ENCODE measurements at regions not wholly inside any gene's neighbourhood (a gene's known extent, or its start where the extent isn't known, plus 50 kb on each side); places are given as distances from the start of the nearest gene placed in this dataset.
"Not testable (repeated sequence)": the region's sequence is repeated elsewhere in the genome, so short reads cannot be mapped to it uniquely, and the experiment has no call there.

DNA sequence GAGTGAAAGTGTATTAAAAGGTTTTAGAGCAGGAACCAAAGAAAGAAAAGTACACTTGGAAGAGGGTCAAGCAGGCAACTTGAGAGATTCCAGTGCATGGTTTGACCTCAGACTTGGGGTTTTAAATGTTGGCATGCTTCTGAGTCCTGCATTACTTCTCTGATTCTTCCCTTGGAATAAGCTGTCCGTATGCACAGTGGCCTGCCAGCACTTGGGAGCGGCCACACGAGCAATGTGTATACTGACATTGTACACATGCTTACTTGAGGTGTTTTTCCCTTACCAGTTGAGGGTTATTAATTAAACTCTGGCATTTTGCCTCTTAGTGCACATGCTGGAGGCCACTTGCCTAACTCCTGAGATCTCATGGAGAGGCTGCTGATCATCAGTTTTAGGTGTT is 786.6 kb upstream of the RGS18 start:
- no peak for DNase-seq

DNA sequence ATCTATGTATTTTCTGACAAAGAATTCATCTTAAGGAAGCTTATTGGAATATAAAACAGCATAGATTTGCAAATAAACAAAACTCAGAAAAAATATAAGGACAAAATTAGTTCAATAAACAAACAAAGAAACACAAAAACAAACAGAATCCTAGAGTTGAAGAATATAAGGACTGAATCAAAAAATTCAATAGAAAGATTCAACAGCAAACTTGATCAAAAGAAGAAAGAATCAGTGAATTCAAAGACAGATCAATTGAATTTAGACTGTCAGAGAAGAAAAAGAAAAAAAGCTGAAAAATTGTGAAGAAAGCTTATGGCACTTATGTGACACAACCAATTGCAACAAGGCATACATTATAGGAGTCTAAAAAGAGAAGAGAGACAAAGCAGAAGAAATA is 770.0 kb upstream of the RGS18 start:
- no peak for DNase-seq

DNA sequence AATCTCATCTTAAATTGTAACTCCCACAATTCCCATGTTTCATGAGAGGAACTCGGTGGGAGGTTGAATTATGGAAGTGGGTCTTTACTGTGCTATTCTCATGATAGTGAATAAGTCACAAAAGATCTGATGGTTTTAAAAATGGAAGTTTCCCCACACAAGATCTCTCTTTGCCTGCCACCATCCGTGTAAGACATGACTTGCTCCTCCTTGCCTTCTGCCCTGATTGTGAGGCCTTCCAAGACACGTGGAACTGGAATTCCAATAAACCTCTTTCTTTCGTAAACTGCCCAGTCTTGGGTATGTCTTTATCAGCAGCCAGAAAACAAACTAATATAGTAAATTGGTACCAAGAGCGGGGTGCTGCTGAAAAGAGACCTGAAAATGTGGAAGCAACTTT is 761.6 kb upstream of the RGS18 start:
- DNase-seq: no peak

DNA sequence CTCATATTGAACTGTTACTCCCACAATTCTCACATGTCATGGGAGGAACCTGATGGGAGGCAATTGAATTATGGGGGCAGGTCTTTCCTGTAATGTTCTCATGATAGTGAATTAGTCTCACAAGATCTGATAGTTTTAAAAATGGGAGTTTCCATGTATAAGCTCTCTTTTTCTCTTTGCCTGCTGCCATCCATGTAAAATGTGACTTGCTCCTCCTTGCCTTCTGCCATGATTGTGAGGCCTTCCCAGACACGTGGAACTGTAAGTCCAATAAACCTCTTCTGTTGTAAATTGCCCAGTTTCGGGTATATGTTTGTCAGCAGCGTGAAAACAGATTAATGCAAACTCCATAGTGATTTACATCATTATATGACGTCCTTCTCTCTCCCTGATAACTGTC is 759.7 kb upstream of the RGS18 start:
- no peak for DNase-seq

DNA sequence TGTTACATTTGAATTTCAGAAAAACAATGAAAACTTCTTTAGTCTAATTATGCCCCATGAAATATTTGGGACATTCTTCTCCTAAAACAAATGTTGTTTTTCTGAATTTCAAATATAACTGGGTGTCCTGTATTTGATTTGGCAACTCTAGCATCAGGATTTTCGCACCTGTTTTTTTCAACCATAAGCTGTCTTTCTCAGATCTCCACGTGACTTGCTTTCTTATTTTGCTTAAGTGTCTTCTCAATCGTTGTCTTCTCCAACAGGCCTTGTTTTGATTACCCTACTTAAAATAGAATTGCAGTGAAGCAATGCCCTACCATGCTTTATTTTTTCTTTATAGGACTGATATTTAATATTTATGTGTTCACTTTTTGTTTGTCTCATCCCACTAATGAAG is 752.8 kb upstream of the RGS18 start:
- no peak for DNase-seq

DNA sequence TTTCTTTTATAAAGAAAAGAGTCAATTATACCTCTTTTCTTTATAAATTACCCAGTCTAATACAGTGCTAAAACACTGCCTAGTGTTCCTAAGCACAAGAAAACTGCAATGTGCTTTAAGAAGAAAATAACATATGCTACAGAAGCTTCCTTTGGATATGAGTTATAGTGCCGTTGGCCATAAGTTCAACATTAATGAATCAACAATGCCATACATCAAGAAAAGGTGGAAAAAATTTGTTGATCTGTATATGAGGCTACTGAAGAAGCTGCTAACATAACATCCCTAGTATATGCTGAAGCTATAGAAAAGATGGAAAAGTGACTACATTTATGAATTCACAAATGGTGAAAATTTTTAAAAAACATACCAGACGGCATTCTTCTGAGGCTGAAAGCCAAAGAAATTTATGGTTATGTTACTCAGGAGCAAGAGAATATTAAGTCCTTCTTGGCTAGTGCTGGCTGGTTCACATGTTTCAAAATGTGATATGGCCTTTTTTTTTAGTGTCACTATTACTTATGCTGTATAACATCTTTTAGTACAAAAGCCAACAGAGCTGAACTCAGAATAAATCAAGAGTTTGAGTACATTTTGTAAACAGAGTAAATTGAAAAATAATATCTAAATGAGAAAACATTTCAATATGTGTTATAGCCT is 743.2 kb upstream of the RGS18 start:
- no peak for DNase-seq

DNA sequence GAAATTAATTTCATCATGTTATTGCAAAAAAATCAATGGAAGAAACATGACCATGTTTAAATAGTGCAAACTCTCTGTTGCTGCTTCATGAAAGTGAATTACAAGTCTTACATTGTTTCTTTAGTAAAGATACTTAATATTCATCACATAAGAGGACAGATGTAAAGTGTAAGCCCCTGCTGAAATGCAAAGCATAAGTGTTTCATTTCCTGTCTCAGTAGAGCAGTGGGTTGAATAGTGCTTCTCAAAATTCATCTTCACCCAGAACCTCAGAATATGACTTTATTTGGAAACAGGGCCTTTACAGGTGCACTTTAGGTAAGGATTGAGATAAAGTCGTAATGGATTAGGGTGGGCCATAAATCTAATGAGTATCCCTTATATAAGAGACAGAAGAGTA is 738.4 kb upstream of the RGS18 start:
- DNase-seq: no peak

DNA sequence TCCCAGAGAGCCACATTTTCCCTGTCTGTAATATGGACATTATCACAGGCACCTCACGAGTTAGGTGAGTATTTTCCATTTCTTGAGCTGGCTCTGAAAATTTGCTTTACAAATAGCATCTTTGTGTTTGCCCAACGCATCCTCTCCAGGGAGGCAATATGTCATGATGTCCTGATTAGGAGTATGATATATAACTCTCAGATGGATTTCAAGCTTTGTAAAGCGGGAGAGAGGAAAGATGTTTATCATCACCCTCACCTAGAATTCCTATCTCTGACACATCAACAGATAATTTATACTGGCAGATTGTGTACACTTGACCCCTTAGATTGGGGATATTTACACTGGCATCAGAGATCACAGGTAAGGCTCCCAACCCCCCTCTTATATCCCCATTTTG is 730.7 kb upstream of the RGS18 start:
- no peak for DNase-seq

DNA sequence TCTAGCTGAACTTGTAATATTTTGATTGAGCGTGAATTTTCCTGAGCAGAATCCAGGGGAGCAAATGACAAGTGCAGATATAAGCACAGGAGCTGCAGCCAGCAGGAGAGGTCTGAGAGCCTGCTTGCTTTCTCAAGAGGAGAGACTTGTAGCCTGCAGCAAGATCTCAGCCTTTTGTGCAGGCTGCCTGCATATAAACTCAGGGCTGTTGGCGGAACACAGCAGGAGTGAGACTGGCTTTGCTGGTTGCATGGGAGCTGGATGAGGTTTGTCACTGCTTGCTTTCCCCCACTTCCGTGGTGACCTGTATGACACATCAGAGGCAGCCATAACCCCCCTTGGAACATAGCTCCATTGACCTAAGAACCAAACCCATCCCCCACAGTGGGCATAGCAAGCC is 725.4 kb upstream of the RGS18 start:
- DNase-seq: no peak

DNA sequence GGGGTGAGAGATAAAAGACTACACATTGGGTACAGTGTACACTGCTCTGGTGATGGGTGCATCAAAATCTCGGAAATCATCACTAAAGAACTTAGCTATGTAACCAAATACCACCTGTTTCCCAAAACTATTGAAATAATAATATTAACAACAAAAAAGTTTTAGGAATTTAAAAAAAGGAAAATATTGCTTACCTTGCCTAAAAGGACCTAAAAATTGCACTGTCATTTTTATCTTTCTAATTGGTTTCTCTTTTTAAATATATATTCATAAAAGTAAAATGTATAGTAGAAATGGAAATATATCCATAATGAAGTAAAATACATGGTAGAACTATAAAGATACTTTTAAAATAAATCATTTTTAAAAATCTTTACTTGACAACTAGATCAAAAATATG is 719.3 kb upstream of the RGS18 start:
- no peak for DNase-seq

DNA sequence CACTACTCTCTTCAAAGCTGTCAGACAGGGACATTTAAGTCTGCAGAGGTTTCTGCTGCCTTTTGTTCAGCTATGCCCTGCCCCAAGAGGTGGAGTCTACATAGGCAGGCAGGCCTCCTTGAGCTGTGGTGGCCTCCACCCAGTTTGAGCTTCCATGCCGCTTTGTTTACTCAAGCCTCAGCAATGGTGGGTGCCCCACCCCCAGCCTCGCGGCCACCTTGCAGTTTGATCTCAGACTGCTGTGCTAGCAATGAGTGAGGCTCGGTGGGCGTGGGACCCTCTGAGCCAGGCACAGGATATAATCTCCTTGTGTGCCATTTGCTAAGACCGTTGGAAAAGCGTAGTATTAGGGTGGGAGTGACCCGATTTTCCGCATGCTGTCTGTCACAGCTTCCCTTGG is 710.0 kb upstream of the RGS18 start:
- not testable (repeated sequence) for DNase-seq

DNA sequence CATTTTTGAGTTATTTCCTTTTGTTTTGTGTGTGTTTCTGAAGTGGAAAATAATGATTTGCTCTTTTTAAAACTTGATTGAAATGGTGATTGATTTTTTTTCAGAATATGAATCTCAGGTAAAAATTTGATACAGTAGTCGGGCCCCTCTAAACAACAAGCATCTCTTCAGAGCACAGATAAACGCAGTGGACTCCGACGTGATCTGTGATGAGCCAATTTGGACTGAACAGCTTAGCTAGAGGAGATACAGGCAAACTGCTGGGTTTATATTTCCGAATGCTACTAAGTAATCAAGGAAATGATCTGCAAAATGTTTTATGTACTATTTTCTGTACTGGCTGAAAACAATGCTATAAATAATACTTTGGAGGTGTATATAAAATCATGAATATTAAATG is 705.7 kb upstream of the RGS18 start:
- DNase-seq: no peak

DNA sequence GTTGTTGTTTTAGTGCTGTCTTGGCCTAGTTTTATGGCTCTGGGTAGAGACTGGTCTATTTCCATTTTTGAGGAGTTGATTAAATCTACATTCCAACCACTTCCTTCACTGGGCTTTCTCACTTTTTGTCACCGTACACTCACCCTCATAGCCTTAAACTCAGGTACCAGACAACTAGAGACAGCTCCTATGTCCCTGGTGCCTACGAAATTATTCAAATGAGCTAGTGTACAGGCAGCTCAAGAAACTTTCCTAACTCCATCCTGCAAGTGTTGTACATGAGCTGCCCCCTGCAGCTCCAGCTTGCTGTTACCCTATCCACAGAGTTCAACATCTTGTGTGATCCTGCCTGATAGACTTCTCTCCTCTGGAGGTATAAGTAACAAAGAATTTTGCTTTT is 704.8 kb upstream of the RGS18 start:
- DNase-seq: no peak

DNA sequence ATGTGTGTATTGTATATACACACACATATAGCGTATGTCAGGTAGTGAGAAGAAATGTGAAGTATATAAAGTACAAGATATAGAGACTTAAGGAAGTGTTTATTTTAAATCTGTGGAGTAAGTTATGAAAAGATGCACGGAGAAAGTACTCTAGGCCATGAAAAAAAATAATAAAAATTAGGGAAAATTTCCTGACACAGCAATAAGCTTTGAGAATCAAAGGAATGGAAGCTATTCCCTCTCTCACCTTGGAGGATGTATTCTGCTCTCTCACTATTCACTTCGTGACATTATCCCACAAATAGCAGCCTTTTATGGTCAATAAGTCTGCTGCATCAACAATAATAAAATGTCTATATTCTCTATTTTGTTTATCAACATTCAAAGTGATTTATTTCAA is 700.4 kb upstream of the RGS18 start:
- DNase-seq: no peak

DNA sequence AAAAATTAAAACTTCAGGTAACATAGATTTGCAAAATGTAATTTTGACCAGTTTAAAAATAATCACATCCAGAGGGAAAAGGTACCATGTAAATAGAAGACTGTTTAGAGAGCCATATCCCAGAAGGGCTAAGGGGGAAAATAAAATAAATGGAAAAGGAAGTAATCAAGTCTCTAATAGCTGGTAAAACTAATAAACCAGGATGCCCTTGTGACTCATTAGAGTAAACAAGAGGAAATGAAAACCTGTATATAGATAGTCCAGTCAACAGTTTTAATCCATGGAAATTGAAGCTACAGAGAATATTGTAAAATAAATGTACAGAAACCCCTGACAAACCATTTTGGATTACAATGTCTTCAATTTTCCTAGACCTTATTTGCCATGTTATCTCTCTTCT is 698.0 kb upstream of the RGS18 start:
- DNase-seq: no peak

DNA sequence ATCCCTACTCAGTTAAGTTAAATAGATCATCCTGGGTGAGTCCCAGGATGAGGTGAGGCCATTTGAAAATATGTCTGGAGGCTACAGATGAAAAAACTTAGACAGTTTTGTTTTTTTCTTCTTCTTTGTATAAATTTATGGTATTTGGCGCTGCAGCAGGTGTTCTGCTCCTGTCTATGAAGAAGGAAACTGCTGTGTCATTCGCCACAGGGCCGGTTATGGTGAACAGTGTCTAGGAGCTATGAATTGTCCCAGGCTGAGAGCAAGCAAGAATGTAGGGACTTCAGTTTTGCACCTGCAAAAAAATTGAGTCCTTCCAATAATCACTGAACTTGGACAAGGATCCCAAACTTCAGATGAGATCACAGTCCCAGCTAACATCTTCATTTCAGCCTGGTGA is 674.3 kb upstream of the RGS18 start:
- no peak for DNase-seq

DNA sequence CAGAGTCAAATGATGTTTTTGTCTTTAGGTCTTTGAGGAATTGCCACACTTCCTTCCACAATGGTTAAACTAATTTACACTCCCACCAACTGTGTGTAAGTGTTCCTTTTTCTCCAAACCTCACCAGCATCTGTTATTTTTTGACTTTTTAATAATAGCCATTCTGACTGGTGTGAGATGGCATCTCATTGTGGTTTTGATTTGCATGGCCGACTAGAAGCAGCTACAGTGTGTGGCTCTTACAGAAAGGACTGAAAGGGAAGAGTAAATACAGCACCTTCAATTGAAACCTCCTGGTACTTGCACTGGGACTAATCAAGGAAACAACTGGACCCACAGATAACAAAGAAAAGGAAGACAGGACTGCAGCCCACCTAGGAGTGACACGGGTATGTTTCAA is 668.0 kb upstream of the RGS18 start:
- DNase-seq: no peak

DNA sequence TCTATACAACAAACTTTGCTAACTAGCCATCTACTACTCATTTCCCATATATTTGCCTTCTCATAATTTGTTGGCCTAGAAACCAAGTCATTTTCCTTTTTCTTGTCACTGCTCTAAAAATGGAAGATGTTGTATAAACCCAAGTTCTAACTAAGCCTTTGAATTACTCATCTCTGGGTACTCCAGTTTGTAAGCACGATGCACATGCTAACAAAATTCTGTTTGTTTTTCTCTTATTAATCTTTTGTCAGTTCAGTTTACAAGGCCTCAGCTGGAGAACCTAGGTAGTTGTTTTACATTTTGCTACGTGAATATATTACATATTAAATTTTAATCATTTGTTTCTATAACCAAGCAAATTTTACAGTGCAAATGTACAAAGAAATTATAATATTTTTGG is 663.2 kb upstream of the RGS18 start:
- no peak for DNase-seq

DNA sequence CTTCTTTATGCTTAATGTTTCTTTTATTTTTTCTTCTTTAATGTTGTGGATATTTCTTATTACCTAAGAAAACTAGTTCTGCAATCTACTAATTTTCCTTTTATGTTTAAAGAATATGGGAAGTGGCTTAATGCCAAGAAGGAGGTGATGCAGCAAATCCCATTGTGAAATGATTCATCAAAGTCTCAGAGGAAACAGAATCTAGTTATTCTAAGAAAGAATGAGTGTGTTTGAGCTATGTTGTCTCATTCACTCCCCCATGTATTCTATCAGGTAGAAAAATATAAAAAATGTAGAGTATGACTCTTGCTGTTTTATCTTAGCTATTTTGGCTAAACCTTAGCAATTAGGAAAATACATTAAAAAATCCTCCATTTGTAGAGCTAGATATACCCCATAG is 659.9 kb upstream of the RGS18 start:
- DNase-seq: no peak

DNA sequence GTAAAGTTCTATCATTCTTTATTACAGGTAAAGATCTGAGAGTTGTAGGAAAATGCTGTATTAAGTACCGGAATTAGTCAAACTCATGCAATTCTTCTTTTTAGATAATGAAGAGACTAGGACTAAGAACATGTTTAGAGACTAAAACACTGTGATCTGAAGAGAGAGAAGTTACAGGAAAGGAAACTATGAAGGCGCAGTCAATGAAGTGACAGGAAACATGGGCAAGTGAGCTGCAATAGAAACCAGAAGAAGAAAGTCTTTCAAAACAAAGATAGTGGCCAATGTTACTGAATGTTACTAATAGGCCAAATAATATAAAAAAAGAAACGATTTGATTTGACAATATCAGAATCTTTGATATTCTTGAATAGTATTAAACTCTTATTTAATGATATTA is 659.4 kb upstream of the RGS18 start:
- no peak for DNase-seq

DNA sequence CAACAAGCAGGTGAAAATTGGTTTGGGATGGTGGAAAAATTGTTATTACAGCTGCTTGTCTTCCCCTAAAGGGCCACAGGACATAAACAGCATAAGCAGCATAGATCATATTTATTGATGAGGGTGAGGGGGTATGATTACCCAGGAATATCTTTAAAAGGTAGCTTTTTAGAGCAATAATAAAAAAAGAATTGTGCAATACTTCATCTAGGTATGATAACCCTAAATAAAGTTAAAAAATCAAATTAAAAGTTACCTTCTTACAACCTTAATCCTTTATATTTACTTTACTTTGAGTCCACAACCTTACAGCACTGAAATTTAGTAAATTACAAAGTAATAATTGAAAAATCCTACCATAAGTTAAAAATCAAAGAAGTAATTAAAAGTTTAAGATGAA is 653.3 kb upstream of the RGS18 start:
- no peak for DNase-seq

DNA sequence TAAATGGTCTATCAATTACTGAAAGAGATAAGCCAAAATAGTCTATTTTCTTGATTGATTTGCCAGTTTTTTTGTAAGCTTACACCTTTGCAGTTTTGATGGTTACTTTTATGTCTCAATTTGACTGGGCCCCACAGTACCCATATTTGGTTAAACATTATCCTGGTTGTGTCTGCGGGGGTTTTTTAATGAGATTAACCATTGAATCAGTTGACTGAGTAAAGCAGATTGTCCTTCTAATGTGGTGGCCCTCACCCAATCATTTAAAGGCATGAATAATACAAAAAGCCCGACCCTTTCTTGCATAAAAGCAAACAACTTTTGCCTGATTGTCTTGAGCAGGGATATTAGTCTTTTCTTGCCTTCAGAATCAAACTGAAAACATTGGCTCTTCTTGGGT is 650.0 kb upstream of the RGS18 start:
- DNase-seq: no peak

DNA sequence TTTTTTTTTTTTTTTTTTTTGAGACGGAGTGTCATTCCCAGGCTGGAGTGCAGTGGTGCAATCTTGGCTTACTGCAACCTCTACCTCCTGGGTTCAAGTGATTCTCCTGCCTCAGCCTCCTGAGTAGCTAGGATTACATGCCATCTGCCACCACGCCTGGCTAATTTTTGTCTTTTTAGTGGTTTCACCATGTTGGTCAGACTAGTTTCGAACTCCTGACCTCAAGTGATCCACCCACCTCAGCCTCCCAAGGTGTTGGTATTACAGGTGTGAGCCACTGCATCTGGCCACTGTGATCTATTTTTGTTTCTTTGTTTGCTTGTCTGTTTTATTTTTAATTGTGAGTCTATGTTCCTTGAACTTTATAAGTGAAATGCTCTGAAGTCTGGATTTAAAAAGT is 646.8 kb upstream of the RGS18 start:
- not testable (repeated sequence) for DNase-seq

DNA sequence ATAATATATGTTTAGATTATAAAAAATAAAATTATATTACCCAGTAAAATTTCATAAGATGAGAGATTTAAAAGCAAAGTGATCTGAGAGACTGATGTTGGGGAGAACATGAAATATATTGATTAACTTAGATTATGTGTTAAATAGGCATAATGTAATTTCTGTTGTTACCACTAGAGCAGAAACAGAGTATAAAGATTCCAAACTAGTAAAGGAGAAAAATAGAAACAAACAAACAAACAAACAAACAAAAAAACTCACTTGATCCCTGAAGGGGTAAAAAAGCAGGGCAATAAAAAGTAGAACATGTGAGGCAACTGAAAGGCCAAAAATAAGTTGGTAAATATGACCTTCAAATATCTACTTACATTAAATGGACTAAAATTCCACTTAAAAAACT is 640.4 kb upstream of the RGS18 start:
- DNase-seq: no peak

DNA sequence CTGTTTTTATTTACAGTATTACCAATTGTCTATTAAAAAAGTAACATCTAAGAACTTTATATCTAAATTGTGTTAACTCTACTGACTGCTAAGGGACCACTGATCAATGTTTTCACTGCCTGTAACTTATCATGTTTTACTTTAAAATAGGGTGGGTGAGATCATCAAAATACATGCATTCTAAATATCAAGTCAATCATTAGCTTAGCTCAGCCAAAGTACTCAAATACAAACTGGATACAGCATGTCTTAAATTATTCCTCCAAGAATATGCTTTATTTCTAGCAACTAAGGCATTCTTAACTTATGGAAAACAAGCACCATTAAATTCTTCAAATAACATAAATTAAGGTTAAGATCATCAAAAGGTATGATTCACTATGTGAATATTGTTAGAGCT is 638.7 kb upstream of the RGS18 start:
- DNase-seq: no peak

DNA sequence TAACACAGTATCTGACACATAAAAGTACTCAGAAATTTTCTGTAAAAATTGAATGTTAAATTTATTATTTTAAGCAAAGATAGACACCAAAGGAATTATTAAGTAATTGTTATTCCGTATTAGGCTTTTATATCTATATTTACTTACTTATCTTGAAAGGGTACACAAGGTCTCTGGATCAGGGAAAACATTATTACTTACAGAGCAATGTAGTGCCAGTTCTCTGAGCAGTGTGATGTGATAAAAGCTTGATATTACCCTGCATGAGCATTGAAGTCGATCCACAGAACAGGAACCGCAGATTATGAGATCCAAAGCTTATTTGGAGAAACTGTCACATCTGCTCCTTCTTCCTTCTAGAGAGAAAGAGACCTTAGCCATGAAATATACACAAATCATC is 637.9 kb upstream of the RGS18 start:
- DNase-seq: no peak
